SK-N-SH (cell line): ENCODE measurements at regions not wholly inside any gene's neighbourhood (a gene's known extent, or its start where the extent isn't known, plus 50 kb on each side); places are given as distances from the start of the nearest gene placed in this dataset.

ENCODE experiments used
- CTCF ChIP-seq: fragments of 200-600 bp; sonication (generic); IDR thresholded peaks from 2 replicates; pipeline ENCODE4 v1.6.1; 2017; ENCODE audit warnings: antibody characterized with exemption, mild to moderate bottlenecking, moderate library complexity
- EP300 ChIP-seq, 2 experiments: IDR thresholded peaks; 2 replicates each; pipeline versions ENCODE4 v1.4.0 to v1.6.1; 2012; ENCODE audit warnings: borderline replicate concordance in 1 of 2, low read depth in 1 of 2, low read length in 1 of 2
- GATA2 ChIP-seq: sonication (generic); formaldehyde crosslinking; IDR thresholded peaks from 2 replicates; pipeline ENCODE4 v1.5.0; 2020; ENCODE audit warnings: mild to moderate bottlenecking, missing genetic modification reagents
- MXI1 ChIP-seq: IDR thresholded peaks from 2 replicates; pipeline ENCODE4 v1.6.1; 2012; ENCODE audit warnings: mild to moderate bottlenecking, low read depth, low read length, improper control_type of control experiment
- TEAD4 ChIP-seq: IDR thresholded peaks from 2 replicates; pipeline ENCODE4 v1.4.0; 2012; ENCODE audit warnings: mild to moderate bottlenecking, borderline replicate concordance; ENCODE audit not compliant: insufficient read depth

GRCh38 chr10:47078393-47079203 is 167.4 kb downstream of the PTPN20 start:
- TF ChIP-seq EP300 (IDR thresholded peaks at IDR 0.05; ENCODE audit: borderline replicate concordance in 1 of 2, low read depth in 1 of 2, low read length in 1 of 2): peak in 1 of 2 experiments; percentile 21; a peak in 1 of 4 replicates
- no peak for TF ChIP-seq TEAD4
- no peak for TF ChIP-seq MXI1
- no peak for TF ChIP-seq CTCF
- TF ChIP-seq GATA2 (CRISPR knock-in tag): no peak
